ENCODE measurements at regions not wholly inside any gene's neighbourhood (a gene's known extent, or its start where the extent isn't known, plus 50 kb on each side); places are given as distances from the start of the nearest gene placed in this dataset.

GRCh38 chr10:131588704-131589220 is 277.2 kb upstream of the TCERG1L start:
- no peak overlapping the region for H3K4me3 ChIP-seq (ENCODE audit: low read depth, low read length)
- no peak for TF ChIP-seq CTCF (IDR thresholded peaks at IDR 0.05; ENCODE audit: insufficient read depth, low read depth, low read length)
- DNase-seq (ENCODE audit: low read depth): no peak

- H3K4me3 ChIP-seq (ENCODE audit: low read depth, low read length): no peak overlapping the region
- DNase-seq (ENCODE audit: low read depth): no peak
- no peak for TF ChIP-seq CTCF (IDR thresholded peaks at IDR 0.05; ENCODE audit: insufficient read depth, low read depth, low read length)
These were observed 279.0 kb upstream of the TCERG1L start for GRCh38 chr10:131590567-131590966.

DNA sequence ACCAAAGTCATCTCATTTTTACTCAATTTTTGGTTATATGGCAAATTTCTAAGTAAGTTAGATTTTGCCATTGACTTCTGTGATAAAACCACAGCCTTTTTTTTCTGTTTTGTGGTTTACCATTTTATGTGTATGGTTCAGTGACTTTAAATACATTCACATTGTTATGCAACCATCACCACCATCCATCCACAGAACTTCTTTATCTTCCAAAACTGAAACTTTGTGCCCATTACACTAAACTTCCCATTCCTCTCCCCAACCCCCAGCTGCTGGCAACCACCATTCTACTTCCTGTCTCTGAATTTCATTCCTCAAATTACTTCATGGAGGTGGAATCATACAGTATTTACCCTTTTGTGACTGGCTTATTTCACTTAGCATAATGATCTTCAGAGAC is 280.4 kb upstream of the TCERG1L start:
- no peak overlapping the region for H3K4me3 ChIP-seq (ENCODE audit: low read depth, low read length)
- no peak for TF ChIP-seq CTCF (IDR thresholded peaks at IDR 0.05; ENCODE audit: insufficient read depth, low read depth, low read length)
- no peak for DNase-seq (ENCODE audit: low read depth)

GRCh38 chr10:131609176-131609575 is 291.6 kb upstream of the PPP2R2D start:
- no peak overlapping the region for H3K4me3 ChIP-seq (ENCODE audit: low read depth, low read length)
- TF ChIP-seq CTCF (IDR thresholded peaks at IDR 0.05; ENCODE audit: insufficient read depth, low read depth, low read length): no peak
- no peak for DNase-seq (ENCODE audit: low read depth)

- H3K4me3 ChIP-seq (ENCODE audit: low read depth, low read length): no peak overlapping the region
- DNase-seq (ENCODE audit: low read depth): no peak
- no peak for TF ChIP-seq CTCF (IDR thresholded peaks at IDR 0.05; ENCODE audit: insufficient read depth, low read depth, low read length)
These were observed 285.7 kb upstream of the PPP2R2D start for GRCh38 chr10:131615150-131615549.

DNA sequence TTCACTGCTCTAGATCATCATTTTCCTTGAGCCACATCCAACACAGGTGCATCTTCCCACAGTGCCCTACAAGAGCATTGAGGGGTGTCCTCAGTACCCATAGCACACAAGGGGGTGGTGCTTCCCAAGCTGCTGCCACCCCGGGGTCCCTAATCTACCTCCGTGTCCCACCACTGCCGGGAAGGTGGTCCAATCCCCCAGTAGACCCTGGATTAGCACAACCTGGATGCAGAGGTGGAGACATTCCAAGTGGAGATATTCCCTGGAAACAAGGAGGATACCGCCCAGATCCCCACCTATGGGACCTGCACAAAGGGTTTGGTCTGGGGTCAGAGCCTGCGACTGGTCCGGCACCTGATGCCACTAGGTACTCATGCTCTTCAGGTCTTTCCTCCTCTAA is 284.8 kb upstream of the PPP2R2D start:
- DNase-seq (ENCODE audit: low read depth): no peak
- TF ChIP-seq CTCF (IDR thresholded peaks at IDR 0.05; ENCODE audit: insufficient read depth, low read depth, low read length): no peak
- no peak overlapping the region for H3K4me3 ChIP-seq (ENCODE audit: low read depth, low read length)

DNA sequence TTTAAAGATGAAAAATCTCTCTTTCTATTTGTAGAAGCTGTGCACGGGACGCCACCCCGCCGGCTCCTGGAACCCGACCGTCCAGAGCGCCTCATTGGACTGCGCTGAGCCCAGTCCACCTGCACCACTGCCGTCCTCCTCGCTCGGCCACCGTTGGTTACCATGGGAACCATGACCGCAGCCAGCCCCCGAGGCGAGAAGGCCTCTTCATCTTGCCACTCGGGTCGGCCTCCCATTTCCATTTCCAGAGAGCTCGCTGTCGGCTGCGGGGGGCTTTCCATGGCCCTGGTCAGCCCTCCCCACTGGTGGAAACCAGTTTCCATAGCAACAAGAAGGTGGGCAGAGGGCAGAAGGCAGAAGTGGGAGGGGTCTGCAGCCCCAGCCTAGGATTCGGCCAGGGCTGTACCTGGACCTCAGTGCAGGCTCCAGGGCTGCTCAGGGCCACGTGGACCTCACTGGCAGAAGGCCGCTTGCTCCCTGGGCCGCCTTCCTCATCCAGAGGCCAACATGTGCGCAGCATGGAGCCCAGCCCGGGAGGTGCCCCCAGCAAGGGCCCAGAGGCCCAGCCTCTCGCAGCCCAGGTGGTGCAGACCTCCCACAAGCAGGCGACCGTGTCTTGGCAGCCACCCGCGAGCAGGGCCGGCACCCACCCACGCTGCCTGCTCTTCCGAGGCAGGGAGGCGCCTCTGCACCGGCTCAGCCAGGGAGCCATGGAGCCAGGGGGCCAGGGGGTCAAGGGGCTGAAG is 283.5 kb upstream of the PPP2R2D start:
- no peak for DNase-seq (ENCODE audit: low read depth)
- no peak for TF ChIP-seq CTCF (IDR thresholded peaks at IDR 0.05; ENCODE audit: insufficient read depth, low read depth, low read length)
- H3K4me3 ChIP-seq (ENCODE audit: low read depth, low read length): no peak overlapping the region

All from fibroblast of villous mesenchyme (primary cell).